DMS153 treated with DMSO at 0.1 percent for 48 hours (cell line): ENCODE measurements at regions not wholly inside any gene's neighbourhood (a gene's known extent, or its start where the extent isn't known, plus 50 kb on each side); places are given as distances from the start of the nearest gene placed in this dataset.
"Not testable (repeated sequence)": the region's sequence is repeated elsewhere in the genome, so short reads cannot be mapped to it uniquely, and the experiment has no call there.

Experiments used
- DNase-seq: peaks from one replicate; lab custom pipeline; 2025; ENCODE audit not compliant: unreplicated experiment; lab: John Stamatoyannopoulos, UW

DNA sequence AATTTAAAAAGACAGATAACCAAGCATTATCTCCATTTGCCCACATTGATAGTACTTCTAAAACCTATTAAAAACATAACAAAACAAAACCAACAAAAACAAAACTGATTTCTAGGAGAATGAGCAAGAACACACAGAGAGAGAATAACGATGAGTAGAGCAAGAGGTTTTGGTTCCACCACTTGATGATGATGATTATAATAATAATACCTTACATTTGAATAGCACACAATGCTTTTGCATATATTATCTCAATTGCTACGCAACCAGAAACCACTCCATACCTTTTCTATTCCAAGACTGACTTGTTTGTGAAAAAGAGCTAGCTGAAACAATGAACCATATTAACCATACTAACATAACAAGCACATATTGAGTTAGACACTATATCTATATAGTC, 1090.9 kb downstream of the SH3BGRL start:
- DNase-seq = no peak

DNA sequence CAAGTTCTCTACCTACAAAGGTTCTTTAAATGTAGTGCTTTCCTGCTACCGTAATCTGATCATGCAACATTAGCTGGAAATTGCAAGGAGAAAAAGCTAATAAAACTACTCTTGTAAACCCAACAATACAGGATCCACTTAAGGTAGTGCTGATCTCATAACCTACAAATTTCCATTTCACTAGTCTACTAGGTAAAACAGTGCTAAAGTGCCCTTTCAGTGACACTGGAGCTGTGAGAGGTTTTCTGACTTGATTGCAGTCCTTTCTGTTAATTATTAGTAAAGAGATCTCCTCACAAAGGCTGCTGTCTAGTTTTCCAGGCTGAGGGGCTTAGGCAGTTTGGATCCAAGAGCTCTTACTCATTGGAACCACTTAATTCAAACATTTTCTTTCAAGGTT, 1118.7 kb downstream of the SH3BGRL start:
- DNase-seq = no peak

DNA sequence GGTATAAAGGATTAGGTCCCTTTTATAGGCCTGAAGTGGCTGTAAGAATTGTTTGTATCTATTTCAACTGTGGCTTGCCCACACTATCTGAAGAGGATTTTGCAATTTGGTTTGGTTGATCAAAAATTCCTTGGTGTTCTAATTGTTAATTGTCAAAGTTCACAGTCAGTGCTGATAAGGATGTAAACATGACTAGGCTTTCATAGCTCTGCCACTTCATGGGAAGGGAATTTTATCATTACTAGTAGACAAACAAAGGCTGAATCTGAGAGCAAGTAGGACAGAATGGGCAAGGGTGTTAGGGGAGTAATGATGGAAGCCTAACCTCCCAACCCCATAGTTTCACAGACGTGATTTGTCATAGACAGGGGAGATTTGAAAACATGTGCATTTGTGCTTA, 1131.7 kb downstream of the SH3BGRL start:
- DNase-seq = no peak

DNA sequence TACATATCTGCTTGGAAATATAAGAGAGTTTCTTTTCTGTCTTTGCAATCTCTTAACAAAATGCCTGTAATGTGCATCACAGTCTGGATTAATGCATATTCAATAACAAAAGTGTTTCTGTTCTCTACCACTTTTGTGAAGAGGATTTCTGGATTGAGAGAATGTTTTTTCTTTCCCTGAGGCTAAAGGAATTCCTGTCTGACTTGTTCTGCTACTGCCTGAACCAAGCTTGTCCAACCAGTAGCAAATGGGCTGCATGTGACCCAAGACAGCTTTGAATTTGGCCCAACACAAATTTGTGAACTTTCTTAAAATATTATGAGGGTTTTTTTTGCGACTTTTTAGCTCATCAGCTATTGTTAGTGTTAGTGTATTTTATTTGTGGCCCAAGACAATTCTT, 1133.9 kb downstream of the SH3BGRL start:
- DNase-seq = no peak

DNA sequence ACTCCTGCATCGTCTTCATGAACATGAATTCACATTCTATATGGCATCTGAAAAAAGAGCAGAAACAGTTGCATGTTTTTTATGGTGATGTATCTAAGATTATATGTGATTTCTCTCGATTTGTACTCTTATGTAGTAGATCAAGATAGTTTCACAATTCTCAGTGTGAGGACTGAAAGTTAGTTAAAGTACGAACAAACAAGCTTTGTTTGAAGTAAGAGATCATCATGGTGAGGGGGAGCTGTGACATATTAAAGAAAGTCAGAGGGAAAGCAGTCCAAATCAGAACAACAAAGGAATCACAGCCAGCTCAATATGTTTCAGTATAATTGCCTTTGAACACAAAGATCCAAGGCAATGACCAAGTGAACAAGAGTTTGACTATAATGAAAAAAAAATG, 1140.6 kb downstream of the SH3BGRL start:
- no peak for DNase-seq

DNA sequence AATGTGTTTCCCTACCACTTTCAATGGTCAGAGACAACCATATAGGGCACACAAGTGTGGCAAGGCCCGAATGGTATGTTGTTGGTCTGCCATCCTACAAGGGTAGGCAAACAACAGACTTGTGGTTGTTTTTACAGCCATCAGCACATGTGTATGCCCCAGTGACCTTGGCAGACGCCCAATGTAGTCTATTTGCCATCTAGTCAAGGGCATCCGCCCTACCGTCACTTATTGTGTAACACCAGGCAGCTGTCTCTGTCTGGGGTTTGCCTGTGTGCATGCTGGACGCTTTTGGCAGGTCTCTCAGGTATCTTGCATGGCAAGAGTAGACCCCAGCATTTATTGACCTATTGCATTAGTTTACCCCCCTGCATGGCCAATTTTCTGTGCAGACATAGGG, 1145.5 kb upstream of the POU3F4 start:
- DNase-seq = peak; percentile 3

DNA sequence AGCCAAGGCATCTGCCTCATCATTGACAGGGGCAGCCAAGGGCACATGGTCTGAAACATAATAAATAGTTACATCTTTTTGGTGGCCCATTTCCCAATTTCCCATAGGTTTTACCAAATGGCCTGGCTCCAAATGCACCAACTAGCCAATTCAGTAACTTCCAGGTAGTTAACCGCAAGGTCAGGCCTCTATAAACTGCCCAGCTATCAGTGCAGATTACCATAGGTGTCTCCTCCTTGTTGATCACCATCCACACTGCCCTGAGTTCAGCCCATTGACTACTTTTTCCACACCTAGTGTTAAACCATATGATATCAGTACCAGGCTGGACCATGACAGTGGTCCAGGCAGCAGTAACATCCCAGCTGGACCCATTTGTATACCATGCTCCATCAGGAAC, 1145.1 kb upstream of the POU3F4 start:
- DNase-seq = no peak

DNA sequence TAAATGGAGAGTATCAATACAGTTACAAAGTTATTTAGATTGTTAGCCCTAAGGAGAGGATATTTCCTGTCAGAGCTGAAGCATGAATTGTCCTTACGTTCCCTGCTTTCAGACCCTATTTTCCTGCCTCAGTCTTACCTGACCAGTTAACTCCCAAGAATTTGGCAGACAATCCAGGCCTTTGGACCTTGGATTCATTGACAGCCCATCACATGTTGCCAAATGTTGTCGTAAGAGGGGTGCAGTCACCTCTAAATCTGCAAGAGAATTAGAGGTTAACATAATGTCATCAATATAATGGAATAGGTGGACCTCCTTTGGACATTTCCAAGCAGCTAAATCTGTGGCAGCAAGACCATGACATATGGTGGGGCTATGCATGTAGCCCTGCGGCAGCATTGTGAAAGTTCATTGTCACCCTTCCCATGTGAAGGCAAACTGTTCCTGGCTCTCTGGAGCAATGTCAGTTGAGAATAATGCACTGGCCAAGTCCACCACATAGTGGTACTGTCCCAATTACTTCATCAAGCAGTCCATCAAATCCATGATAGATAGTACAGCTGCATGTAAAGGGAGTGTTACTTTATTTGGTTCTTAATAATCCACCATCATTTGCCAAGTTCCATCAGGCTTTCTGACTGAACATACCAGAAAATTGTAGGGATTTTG, 1137.0 kb upstream of the POU3F4 start:
- DNase-seq = no peak

DNA sequence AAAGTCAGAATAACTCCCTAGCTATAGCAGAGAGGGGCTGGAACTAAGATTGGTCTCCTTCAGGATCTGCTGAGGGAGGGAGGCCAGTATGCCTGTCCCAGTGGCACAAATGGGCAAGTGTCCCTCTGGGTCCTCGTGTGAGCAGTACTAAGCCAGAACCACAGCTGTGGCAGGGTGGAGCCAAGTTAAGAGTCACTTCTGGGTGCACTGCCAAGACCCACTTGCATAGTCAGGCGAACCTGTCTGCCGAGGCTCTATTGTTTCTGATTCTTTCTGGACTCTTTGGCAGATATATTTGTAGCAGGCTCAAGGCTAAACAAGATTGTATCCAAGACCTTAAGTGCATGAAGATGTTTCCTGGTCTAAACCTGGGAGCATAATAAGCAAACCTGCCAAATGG, 1123.7 kb upstream of the POU3F4 start:
- DNase-seq = no peak

DNA sequence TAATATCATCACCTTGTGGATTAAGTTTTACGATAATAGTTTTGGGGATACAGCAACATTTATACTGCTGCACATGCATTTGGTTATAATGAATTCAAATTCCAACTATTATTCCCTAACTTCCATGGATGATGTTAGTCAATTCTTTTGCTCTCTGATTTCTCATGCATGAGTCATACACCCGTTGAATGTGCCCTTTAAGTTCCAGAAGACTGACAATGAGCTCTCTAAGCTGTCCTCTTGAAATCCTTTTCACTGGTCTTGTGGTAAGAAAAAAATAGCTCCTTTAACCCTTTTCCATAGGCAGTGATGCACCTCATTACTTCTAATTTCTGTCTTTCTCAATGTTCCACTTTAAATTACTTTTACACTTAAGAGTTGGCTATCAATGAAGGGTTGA, 1095.2 kb upstream of the POU3F4 start:
- DNase-seq = no peak

DNA sequence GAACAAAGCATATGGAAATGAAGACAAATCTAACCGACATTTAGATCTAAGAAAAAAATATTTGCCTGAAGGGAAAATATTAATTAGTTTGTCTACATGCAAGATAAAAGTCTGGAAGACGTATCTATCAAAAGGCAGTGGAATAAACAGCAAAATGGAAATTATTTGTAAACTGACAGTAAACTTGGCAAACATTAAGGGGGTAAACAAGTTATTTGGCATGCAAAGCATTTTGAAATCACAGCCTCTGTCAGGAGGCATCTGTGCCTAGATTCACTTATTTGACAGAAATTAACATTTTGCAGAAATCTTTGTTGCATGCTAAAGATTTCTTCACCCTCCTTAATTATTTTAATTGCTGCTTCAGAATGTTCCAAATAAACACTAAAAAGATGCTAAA, 1065.8 kb upstream of the POU3F4 start:
- no peak for DNase-seq

DNA sequence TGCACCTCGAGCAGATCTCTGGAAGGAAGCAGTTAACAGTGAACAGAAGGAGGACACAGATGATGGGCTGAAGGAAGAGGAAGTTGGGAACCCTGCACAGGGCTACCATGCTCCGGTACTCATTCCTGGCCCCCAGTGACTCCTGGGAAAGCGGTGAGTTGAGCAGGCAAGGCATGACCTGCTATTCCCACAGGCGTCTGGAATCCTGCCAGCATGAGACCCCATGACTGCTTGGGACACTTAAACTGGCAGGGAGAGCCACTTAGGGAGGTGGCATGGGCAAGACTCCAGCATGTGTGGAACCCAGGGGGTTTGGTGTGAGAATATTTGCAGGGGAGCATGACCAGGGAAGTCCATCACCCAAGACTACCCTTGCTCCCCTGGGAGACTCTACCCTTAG, 1056.4 kb upstream of the POU3F4 start:
- DNase-seq = no peak

DNA sequence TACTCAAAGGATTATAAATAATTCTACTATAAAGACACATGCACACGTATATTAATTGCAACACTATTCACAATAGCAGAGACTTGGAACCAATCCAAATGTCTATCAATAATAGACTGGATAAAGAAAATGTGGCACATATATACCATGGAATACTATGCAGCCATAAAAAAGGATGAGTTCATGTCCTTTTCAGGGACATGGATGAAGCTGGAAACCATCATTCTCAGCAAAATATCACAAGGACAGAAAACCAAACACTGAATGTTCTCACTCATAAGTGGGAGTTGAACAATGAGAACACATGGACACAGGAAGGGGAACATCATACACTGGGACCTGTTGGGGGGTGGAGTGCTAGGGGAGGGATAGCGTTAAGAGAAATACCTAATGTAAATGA, 1052.2 kb upstream of the POU3F4 start:
- DNase-seq = not testable (repeated sequence)

DNA sequence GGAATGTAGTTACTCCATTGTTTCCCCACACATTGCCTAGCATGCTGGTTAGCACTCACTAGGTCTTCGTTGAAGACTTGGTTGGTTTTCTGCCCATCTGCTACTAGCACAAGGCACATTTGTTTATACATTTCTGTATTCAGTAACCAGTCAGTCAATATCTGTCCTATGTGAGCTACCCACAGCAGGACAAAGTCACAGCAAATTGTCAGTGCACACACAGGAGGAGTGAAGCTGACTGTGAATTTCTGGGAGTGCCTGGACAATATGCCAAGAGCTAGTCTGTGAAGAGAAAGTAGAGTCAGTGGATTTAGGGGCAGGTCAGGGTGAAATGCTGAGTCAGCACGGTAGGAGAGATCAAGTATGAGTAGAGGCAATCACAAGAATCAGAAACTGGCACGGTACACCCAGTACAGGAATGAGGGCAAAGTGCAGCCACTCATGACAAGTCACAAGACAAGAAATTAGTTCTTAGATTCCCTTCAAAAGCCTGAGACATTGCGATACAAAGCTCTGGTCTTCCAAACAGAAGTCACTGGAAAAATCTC, 1049.8 kb upstream of the POU3F4 start:
- no peak for DNase-seq

DNA sequence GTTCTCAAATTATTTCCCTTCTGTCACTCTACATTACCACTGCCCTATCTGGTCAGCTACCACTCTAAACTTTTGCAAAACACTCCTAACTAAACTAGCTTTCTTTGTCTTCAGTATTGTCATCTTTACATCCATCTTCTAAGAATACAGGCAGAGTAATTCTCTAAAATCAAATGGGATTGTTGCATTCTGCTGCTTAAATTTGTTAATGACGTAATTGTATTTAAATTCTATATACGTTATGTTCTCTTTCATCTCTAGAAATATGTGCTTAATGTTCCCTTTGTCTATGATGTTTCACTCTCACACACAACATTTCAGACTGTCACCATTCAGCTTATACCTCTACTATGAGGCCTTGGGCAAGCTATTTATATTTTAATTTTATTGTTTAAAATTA, 1041.1 kb upstream of the POU3F4 start:
- DNase-seq = no peak
